Sigmoid colon (tissue), 6 donors: ENCODE measurements at regions not wholly inside any gene's neighbourhood (a gene's known extent, or its start where the extent isn't known, plus 50 kb on each side); places are given as distances from the start of the nearest gene placed in this dataset.

Experiments
- DNase-seq: peaks from one replicate; pipeline ENCODE4 v3.0.0-alpha.2; 2019
- H3K27ac ChIP-seq, 4 donors: fragments of 200-600 bp; sonication (generic); one replicate each; pipeline ENCODE4 v1.5.1; 2016 to 2019; ENCODE audit warnings: mild to moderate bottlenecking in 1 of 4
- H3K27me3 ChIP-seq, 3 donors: fragments of 200-600 bp; sonication (generic); one replicate each; pipeline ENCODE4 v1.5.1; 2019; ENCODE audit warnings: mild to moderate bottlenecking in 1 of 3
- H3K36me3 ChIP-seq, 4 donors: fragments of 200-600 bp; sonication (generic); one replicate each; pipeline ENCODE4 v1.5.1; 2016 to 2019
- H3K4me1 ChIP-seq, 4 donors: fragments of 200-600 bp; sonication (generic); one replicate each; pipeline ENCODE4 v1.5.1; 2017 to 2019
- H3K4me3 ChIP-seq, 4 donors: fragments of 200-600 bp; sonication (generic); one replicate each; pipeline ENCODE4 v1.5.1; 2017 to 2019; ENCODE audit warnings: mild to moderate bottlenecking in 2 of 4, moderate library complexity in 1 of 4
- H3K9me3 ChIP-seq, 4 donors: fragments of 200-600 bp in 3 of 4; sonication (generic) in 3 of 4; one replicate each; pipeline versions ENCODE4 v1.5.1 to v1.6.1; 2013 to 2019
- EP300 ChIP-seq, 4 donors: sonication (generic); formaldehyde crosslinking; IDR thresholded peaks; one replicate each; pipeline ENCODE4 v1.6.1; 2017; ENCODE audit warnings: antibody characterized with exemption in 4 of 4
- POLR2A ChIP-seq, 2 donors: fragments of 450-650 bp; IDR thresholded peaks; one replicate each; pipeline ENCODE4 v1.6.1; 2016; ENCODE audit warnings: antibody characterized with exemption in 2 of 2, mild to moderate bottlenecking in 2 of 2, moderate library complexity in 2 of 2
- POLR2AphosphoS5 ChIP-seq, 4 donors: sonication (generic); formaldehyde crosslinking; IDR thresholded peaks; one replicate each; pipeline ENCODE4 v1.6.1; 2017; ENCODE audit warnings: antibody characterized with exemption in 4 of 4
- WGBS, 2 donors: extraction: QIAGEN DNeasy Blood & Tissue Kit; methylation state at CpG; one replicate each; pipeline ENCODE4 v1.1.7; 2013; 5-methylcytosine and 5-hydroxymethylcytosine counted together
- intact Hi-C: fragments of 100-400 bp; cut with DNase I; formaldehyde crosslinking; loops from one replicate; pipeline ENCODE4 v1.15.1; 2023
- TF ChIP-seq, protein P1 (sequence below), 4 experiments: fragments of 450-650 bp in 3 of 4; fragments of 200-600 bp in 1 of 4; IDR thresholded peaks; one replicate each; pipeline ENCODE4 v1.5.1; 2016 to 2019; ENCODE audit warnings: antibody characterized with exemption in 4 of 4, mild to moderate bottlenecking in 3 of 4, moderate library complexity in 2 of 4
- donor health status: healthy with polysubstance abuse.
- donor health status: healthy.

DNA sequence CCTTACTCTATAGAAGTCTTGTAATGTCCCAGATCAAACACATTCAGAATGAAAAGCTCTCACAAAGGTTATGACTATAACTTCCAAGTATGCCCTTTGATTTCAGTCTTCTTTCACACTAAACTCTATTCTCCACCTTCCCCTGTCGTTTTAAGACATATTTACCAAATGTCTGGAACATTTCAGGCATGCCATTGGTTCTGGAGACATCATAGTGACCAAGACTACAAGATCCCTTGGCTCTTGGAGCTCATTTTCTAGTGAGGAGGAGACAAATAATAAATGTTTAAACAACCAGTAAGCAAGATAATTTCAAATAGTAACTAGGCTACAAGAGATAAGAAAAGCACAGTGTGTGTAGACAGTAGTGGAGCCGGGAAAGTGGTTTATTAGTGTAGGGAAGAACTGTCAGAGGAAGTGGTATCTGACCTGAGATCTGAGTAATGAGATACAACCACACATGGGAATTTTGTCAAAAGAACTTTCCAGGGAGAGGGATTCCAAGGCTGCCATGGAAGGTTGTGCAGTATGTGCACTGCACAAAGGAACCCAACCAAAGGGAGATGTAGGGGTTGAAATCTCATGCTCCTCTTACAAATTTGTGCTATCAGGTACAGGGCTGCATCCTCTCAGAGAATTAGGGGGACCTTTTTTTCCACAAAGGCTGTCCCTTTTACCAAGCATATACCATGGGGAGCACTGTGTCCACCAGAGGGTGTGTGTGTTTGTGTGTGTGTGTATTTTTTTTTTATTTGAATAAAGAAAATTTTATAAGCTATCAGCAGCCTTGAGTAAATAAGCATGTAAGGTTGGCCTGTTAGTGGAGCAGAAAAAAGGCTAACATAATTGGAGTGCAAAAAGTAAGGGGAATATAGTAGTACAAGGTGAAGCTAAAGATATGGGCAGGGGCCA lies 1279.1 kb upstream of the WWC1 start:
- peaks cover 0 to 15% (median 8%) of the 10 kb centered on the region in 4 donors for H3K4me1 ChIP-seq
- intact Hi-C loops = no loop called here
- no peak overlapping the region for H3K4me3 ChIP-seq
- no peaks in the 10 kb centered on the region for H3K27me3 ChIP-seq
- no peak for DNase-seq
- no peaks in the 10 kb centered on the region for H3K36me3 ChIP-seq
- TF ChIP-seq POLR2AphosphoS5 (IDR thresholded peaks at IDR 0.05) (no peak), EP300 (IDR thresholded peaks at IDR 0.05) (no peak)
- H3K9me3 ChIP-seq = no peaks in the 10 kb centered on the region
- WGBS, 2 donors = 13 to 43% methylated on average over 2 of the region's 2 CpGs
- peak overlapping the region in 1 of 4 donors; percentile 2 for H3K27ac ChIP-seq

DNA sequence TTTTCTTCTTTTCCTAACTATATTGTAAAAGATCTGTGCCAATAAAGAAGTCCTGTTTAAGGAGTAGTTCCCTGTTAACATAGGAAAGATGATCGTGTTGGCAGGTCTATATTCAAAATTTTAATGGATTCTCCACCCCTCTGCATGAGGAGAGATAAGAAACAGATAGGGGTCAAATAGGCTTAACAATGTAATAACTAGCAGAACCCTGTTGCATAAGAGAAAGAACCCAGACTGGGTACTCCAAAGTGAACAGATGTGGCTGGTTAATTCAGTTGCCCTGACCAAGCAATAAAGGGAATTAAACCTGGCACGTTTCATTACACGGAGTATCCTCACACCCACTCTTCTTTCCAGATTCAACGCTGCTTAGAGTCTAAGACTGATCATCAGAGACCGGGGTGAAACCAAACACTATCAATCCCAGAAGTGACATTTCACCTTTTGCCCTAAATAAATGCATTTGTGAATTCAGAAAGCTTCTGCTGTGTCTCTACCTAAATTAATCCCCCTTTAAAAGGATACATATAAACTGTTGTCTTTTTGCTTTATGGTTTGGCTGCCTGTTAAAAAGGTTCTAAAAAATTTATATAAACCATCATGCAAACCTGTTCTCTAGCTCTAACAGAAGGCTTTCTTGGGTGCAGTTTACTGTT lies 1276.9 kb upstream of the WWC1 start:
- Histone ChIP-seq H3K27ac (peak overlapping the region in 3 of 4 donors; percentile 43 to 61 (median 59)), H3K9me3 (no peaks in the 10 kb centered on the region), H3K4me1 (peaks cover 0 to 10% (median 0%) of the 10 kb centered on the region in 4 donors), H3K27me3 (no peaks in the 10 kb centered on the region), H3K36me3 (no peaks in the 10 kb centered on the region), H3K4me3 (no peak overlapping the region)
- WGBS, 2 donors = 42 to 57% methylated on average over 5 of the region's 5 CpGs
- intact Hi-C loops = no loop called here
- peak in 1 of 4 donors; percentile 8 for TF ChIP-seq EP300 (IDR thresholded peaks at IDR 0.05)
- TF ChIP-seq, protein P1, sequence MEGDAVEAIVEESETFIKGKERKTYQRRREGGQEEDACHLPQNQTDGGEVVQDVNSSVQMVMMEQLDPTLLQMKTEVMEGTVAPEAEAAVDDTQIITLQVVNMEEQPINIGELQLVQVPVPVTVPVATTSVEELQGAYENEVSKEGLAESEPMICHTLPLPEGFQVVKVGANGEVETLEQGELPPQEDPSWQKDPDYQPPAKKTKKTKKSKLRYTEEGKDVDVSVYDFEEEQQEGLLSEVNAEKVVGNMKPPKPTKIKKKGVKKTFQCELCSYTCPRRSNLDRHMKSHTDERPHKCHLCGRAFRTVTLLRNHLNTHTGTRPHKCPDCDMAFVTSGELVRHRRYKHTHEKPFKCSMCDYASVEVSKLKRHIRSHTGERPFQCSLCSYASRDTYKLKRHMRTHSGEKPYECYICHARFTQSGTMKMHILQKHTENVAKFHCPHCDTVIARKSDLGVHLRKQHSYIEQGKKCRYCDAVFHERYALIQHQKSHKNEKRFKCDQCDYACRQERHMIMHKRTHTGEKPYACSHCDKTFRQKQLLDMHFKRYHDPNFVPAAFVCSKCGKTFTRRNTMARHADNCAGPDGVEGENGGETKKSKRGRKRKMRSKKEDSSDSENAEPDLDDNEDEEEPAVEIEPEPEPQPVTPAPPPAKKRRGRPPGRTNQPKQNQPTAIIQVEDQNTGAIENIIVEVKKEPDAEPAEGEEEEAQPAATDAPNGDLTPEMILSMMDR (IDR thresholded peaks at IDR 0.05) = no peak
- peak in 3 of 4 donors; percentile 43 to 71 (median 62) for TF ChIP-seq POLR2AphosphoS5 (IDR thresholded peaks at IDR 0.05)
- DNase-seq = no peak

DNA sequence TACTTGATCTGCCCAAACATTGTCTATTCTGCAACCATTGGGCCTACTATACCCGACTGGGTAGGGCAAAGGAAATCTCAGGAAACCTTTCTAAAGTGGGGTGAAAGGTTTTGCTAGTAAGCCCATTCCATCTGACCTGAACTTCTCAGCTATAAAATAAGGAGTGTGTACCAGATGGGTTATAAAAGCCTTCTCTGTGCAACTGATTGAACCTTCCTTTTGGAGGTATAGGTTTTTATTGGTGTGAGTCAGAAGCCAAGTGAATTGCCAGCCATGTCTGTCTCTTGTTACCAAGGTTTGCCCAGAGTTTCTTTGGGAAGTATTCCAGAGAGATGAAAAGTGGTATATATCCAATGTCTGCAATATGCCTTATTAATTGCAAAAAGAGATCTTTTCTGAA lies 1271.0 kb upstream of the WWC1 start:
- Histone ChIP-seq H3K9me3 (no peaks in the 10 kb centered on the region), H3K4me3 (no peak overlapping the region), H3K27ac (no peak overlapping the region), H3K27me3 (no peaks in the 10 kb centered on the region), H3K4me1 (no peaks in the 10 kb centered on the region), H3K36me3 (no peaks in the 10 kb centered on the region)
- intact Hi-C loops = no loop called here
- TF ChIP-seq POLR2A (IDR thresholded peaks at IDR 0.05) (no peak), POLR2AphosphoS5 (IDR thresholded peaks at IDR 0.05) (no peak), EP300 (IDR thresholded peaks at IDR 0.05) (no peak)
- TF ChIP-seq, protein P1 (IDR thresholded peaks at IDR 0.05) = no peak
- 9 to 38% methylated on average over 1 of the region's 1 CpG for WGBS, 2 donors
- DNase-seq = no peak

DNA sequence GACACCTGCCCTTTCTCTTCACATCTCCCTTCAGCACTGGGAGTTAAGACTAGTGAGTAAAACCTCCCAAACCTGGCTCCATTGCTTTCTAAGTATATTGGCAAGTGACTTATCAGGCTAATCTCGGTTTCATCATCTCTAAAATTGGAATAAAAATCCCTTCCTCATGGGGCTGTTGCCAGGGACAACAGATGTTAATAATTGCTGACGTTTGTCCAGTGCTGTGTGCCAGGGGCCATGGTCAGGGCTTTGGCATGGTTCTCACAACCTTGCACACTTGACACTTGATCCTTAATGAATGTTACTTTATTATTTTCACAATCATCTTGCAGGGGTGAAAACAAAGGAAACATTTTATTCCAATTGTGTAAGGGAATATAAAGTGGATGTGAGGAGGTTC lies 1262.0 kb upstream of the WWC1 start:
- TF ChIP-seq, protein P1 (IDR thresholded peaks at IDR 0.05) = no peak
- TF ChIP-seq POLR2AphosphoS5 (IDR thresholded peaks at IDR 0.05) (no peak), POLR2A (IDR thresholded peaks at IDR 0.05) (no peak), EP300 (IDR thresholded peaks at IDR 0.05) (no peak)
- no peak overlapping the region for H3K27ac ChIP-seq
- no peaks in the 10 kb centered on the region for H3K36me3 ChIP-seq
- DNase-seq = no peak
- intact Hi-C loops = no loop called here
- no peaks in the 10 kb centered on the region for H3K9me3 ChIP-seq
- no peaks in the 10 kb centered on the region for H3K4me1 ChIP-seq
- 11 to 51% methylated on average over 2 of the region's 2 CpGs for WGBS, 2 donors
- no peak overlapping the region for H3K4me3 ChIP-seq
- H3K27me3 ChIP-seq = no peaks in the 10 kb centered on the region

DNA sequence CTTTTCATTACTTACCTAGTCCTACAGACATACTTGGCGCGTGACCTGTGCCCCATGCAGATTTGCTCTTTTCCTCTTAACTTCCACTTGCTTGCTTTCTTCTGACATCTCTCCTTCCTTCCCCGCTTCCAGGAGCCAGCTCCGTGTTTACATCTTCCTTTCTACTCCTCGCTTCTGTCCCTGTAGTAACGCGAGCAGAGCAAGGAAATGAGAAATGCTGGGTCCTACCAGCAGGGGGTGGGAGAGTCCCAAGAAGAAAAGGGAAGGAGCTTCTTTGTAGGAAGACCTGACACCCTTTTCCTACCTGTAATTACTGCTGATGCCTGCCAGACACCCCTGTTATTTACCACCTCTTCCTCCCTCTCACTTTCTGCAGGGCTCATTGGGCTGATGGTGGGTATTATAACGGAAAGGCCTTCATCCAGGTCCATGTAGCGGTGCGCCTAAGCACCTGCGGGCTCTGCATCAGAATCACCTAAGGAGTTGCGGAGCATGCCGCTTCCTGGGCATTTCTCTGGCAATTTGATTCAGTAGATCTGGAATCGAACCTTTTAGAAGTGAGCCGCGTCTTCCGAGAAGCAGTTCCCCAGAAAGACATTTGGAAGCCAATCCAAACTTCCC lies 1260.8 kb upstream of the WWC1 start:
- 87 to 90% methylated on average over 17 of the region's 17 CpGs for WGBS, 2 donors
- Histone ChIP-seq H3K4me1 (no peaks in the 10 kb centered on the region), H3K27ac (no peak overlapping the region), H3K27me3 (no peaks in the 10 kb centered on the region), H3K9me3 (no peaks in the 10 kb centered on the region), H3K4me3 (no peak overlapping the region), H3K36me3 (no peaks in the 10 kb centered on the region)
- TF ChIP-seq POLR2A (IDR thresholded peaks at IDR 0.05) (no peak), EP300 (IDR thresholded peaks at IDR 0.05) (no peak), POLR2AphosphoS5 (IDR thresholded peaks at IDR 0.05) (no peak)
- TF ChIP-seq, protein P1 (IDR thresholded peaks at IDR 0.05) = peak in 2 of 4 experiments; percentile 15 to 22
- DNase-seq = no peak
- intact Hi-C loops = no loop called here
